ENCODE measurements at regions not wholly inside any gene's neighbourhood (a gene's known extent, or its start where the extent isn't known, plus 50 kb on each side); places are given as distances from the start of the nearest gene placed in this dataset.

DNA sequence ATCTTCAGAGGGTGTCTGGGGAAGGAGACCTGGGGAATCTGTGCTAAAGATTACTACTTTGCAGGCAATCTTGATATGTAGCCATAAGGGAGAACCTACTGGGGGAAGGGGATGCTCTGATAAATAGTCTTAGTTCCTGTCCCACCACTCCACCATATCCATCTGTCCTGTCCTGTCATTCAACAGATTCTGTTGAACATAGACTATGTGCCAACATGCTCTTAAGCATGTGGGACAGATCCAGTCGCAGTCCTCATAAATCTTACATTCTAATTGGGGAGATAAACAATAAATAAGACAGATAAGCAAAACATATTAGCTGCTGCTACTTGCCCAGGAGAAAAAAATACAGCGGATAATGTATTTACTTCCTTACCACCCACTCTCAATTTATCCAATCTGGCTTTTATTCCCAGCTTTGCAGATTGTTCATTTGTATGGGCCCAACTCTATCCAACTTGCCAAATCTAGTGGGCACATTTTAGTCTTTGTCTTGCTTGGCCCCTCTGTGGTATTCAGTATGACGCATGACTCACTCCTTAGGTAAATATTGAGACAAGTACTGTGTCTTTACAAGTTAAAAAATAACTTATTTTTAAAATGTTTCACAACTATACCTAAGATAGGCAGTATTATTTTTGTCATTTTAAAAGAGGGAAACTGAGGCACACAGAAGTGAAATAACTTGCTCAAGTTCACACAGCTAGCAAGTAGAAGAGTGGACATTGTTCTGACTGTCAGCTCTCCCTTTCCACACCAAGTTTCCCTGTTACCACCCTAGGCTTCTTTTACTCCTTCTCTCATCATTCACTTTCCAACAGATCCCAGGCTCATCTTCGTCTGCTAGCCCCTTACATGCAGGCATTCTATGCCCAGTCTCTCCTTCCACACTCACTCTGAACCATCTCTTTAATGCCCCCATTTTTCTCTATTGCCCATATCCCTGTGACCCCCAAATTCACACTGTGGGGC is 133.6 kb upstream of the SESN3 start:
- TF ChIP-seq, protein P1, sequence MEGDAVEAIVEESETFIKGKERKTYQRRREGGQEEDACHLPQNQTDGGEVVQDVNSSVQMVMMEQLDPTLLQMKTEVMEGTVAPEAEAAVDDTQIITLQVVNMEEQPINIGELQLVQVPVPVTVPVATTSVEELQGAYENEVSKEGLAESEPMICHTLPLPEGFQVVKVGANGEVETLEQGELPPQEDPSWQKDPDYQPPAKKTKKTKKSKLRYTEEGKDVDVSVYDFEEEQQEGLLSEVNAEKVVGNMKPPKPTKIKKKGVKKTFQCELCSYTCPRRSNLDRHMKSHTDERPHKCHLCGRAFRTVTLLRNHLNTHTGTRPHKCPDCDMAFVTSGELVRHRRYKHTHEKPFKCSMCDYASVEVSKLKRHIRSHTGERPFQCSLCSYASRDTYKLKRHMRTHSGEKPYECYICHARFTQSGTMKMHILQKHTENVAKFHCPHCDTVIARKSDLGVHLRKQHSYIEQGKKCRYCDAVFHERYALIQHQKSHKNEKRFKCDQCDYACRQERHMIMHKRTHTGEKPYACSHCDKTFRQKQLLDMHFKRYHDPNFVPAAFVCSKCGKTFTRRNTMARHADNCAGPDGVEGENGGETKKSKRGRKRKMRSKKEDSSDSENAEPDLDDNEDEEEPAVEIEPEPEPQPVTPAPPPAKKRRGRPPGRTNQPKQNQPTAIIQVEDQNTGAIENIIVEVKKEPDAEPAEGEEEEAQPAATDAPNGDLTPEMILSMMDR (conservative IDR thresholded peaks at IDR 0.05), result no peak
- no peak for TF ChIP-seq ZFX (IDR thresholded peaks at IDR 0.05)
- no peak overlapping the region for H3K27ac ChIP-seq

DNA sequence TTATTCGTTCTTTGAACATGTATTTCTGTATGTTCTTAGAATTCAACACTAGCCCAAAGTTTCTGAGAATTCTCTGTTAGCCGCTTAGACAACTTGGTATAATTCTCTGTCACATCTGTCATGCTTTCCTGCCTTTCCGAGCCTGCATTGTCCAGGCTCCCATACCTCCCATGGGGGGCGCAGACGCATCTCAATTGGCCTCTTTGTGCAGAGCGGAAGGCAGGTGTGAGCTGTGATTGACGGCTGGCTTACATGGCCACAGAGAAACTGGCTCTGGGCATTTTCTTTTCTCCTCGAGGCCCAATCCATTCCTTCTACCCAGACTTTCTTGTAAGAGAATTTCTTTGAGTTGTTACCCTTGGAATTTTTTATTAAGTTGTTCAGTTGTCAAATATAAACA is 132.7 kb upstream of the SESN3 start:
- TF ChIP-seq, protein P1 (conservative IDR thresholded peaks at IDR 0.05), result no peak
- TF ChIP-seq ZFX (IDR thresholded peaks at IDR 0.05), result no peak
- H3K27ac ChIP-seq, result no peak overlapping the region

DNA sequence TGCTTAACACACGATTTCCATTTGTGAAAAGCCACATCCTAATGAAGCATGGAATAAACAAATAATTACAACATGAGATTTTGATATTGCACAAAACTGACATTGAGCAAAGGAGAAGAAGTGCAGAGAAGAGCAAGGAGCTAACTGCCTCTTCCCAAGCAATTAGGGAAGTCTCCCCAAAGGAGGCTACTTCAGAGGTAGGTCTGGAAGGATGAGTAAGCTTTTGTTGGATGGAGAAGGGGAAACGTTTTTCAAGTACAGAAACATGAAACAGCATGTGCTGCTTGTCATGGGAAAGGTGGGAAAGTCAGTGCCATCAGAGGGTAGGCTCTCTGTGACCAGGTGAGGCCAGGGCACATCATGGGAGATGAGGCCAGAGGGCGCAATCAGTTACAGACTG is 132.2 kb upstream of the SESN3 start:
- TF ChIP-seq, protein P1 (conservative IDR thresholded peaks at IDR 0.05), result no peak
- TF ChIP-seq ZFX (IDR thresholded peaks at IDR 0.05), result no peak
- H3K27ac ChIP-seq, result no peak overlapping the region

DNA sequence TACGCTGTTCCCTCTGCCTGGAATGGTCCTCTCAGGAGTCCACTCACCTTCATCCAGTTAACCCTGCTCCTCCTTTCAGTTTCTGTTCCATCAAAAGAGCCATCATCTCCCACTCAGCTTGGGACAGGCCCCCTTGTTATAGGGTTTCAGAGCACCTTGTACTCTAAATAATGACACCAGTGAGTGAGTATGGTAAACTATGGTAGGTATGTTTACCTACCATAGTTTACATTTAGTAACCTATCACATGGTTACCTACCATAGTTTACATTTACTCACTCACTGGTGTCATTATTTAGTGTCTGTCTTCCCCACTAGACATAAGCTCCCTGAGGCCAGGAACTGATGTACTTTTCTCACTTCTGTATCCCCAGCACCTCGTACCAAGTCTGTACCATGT is 130.2 kb upstream of the SESN3 start:
- TF ChIP-seq ZFX (IDR thresholded peaks at IDR 0.05), result no peak
- TF ChIP-seq, protein P1 (conservative IDR thresholded peaks at IDR 0.05), result no peak
- no peak overlapping the region for H3K27ac ChIP-seq

DNA sequence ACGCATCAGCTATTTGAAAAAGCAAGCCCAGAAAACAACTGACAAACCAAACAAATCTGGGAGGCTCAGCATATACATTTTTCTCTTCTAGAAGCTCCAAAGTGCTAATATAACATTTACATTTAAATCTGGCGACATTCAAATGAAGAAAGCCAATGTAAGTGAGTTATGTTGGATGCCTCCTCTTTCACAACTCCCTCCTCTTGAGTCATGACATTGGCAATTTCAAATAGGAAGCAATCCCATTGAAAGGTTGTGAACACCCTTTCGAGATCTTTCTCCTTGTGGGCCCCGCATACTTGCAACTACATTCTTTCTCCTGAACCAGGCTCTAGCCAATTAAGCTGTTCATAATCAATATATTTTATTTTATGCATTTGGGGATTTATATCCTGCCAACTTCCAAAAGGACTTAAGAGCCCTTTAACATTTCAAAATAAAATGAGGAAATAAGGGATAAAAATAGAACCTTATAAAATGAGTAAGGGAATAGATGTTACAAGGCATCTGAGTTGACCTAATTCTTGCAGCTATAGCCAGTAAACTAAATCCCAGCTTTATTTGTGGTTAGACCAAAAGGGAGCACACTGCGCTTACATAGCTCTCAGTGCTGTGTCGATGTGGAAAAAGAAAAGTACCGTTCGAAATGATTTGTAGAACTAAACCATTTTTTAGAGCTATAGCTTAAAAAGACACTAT is 129.5 kb upstream of the SESN3 start:
- TF ChIP-seq, protein P1 (conservative IDR thresholded peaks at IDR 0.05), result no peak
- no peak for TF ChIP-seq ZFX (IDR thresholded peaks at IDR 0.05)
- H3K27ac ChIP-seq, result no peak overlapping the region

DNA sequence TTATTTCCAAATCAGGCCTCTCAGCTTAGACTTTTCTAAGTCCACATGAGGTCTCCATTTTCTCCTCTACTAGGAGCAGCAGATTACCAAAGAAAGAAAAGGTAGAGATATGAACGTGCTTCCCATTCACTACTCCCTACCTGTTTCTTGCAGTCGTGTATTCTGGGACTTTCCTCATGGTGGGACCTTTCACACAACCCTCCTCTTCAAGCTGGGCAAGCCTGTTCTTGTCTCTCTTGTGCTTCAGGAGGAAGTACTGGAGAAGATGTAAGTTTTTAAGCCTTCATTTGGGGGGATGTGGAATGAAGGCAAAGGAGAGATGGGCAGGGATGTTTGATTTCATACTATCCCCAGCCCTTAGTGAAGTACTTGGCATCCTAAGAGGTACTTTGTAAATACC is 128.8 kb upstream of the SESN3 start:
- no peak overlapping the region for H3K27ac ChIP-seq
- TF ChIP-seq, protein P1 (conservative IDR thresholded peaks at IDR 0.05), result no peak

DNA sequence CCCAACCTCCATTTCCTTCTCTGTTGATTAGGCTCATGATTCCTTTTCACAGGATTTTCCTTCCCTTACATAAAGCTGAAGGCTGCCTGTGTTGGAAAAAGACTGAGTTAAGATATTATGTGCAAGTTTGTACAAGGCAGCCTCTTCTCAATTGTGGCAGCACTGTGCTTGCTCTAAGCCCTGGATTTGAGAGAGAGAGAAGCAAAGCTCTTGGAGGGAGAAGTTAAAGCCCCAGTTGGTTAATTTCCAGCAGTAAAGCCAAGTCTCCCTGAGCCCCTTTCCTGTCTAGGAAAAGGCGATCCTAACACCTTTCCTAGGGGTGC is 128.3 kb upstream of the SESN3 start:
- TF ChIP-seq, protein P1 (conservative IDR thresholded peaks at IDR 0.05), result no peak
- TF ChIP-seq ZFX (IDR thresholded peaks at IDR 0.05), result no peak
- H3K27ac ChIP-seq, result no peak overlapping the region

All from C4-2B (cell line).